ENCODE measurements at regions not wholly inside any gene's neighbourhood (a gene's known extent, or its start where the extent isn't known, plus 50 kb on each side); places are given as distances from the start of the nearest gene placed in this dataset.

DNA sequence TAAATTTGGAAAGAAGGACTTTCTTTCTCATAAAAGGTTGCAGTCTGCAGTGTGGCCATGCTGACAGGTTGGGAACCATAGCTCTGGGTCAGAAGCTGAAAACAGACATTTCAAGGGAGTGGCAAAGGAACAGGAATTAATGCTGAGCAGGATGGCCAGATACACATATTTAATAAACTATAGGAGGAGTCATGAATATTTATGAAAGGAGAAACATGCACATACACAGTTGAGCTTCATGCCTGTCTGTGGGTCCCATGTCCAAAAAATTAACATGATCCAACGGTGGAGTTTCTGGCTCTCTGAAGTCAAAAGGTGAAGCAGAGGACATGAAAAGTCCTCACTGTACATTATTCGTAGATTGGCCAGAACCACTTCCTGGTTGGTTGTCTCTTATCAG is 2556.0 kb downstream of the PCDH9 start:
- ATAC-seq (ENCODE audit: low FRiP score) (no peak), DNase-seq (ENCODE audit: low spot score) (no peak)
- TF ChIP-seq, protein P1, sequence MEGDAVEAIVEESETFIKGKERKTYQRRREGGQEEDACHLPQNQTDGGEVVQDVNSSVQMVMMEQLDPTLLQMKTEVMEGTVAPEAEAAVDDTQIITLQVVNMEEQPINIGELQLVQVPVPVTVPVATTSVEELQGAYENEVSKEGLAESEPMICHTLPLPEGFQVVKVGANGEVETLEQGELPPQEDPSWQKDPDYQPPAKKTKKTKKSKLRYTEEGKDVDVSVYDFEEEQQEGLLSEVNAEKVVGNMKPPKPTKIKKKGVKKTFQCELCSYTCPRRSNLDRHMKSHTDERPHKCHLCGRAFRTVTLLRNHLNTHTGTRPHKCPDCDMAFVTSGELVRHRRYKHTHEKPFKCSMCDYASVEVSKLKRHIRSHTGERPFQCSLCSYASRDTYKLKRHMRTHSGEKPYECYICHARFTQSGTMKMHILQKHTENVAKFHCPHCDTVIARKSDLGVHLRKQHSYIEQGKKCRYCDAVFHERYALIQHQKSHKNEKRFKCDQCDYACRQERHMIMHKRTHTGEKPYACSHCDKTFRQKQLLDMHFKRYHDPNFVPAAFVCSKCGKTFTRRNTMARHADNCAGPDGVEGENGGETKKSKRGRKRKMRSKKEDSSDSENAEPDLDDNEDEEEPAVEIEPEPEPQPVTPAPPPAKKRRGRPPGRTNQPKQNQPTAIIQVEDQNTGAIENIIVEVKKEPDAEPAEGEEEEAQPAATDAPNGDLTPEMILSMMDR (IDR thresholded peaks at IDR 0.05): no peak

DNA sequence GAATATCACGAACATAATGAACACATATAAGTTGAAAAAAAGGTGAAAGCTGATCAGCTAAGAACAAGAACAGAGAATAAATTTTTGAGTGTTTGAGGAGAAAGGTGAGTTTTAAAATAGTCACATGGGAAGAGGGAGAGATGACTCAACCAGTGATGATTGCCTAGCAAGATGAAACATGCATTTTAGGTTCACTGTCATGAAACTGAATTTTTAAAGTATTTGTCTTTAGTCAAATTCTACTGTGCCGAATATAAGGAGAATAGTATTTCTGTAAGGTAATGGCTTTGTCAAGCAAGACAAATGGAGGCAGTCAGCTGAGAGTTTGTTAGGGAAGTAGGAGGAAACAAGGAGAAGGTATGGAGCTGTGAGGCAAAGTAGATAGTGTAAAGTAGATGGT is 2557.4 kb downstream of the PCDH9 start:
- TF ChIP-seq, protein P1 (IDR thresholded peaks at IDR 0.05): no peak
- ATAC-seq (ENCODE audit: low FRiP score) (no peak), DNase-seq (ENCODE audit: low spot score) (no peak)

DNA sequence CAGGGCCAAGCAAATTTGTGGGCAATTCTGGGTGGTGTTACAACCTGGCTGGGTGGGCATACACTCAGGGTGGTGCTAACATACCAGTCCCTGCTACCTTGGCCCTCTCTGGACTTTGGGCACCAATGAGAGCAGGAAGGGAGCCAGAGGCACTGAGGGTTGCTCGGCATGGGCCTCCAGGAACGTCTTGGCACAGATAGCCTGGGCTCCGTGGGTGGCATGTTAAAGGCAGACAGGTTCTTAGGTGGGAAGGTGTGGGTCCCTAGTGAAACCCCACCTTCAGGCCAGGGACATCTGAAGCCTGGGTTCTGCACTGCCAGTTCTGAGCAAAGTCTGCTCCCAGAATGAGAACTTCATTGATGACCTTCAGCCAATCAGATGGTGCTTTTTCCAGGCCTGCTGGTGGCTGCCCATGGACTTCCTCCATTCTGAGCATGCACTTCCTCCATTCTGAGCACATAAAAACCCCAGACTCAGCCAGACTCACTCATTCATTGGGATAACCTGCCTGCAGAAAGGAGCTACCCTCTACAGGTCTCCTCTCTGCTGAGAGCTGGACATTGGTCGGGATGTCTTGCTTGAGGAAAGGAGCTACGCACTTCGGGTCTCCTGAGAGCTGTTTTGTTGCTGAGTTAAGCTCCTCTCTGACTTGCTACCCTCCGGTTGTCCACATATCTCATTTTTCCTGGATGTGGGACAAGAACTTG is 2567.1 kb downstream of the PCDH9 start:
- TF ChIP-seq, protein P1 (IDR thresholded peaks at IDR 0.05): no peak
- ATAC-seq (ENCODE audit: low FRiP score) (no peak), DNase-seq (ENCODE audit: low spot score) (no peak)

DNA sequence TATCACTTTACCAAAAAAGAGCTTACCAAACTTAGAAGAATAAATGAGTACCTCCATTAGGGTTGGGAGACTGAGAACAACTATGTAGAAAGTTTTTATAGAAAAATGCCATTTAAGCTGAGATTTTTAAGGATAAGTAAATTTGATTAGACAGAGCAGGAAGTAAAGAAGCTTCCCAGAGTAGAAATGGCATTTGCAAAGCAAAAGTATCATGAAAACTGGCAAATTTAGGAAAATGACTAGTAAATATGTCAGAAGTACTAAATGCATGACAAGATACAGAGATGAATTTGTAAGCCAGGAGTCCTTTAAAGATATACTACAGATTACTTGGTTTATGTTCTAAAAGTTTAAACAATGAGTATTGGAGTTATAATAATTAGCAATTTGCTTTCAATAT is 2581.8 kb downstream of the PCDH9 start:
- DNase-seq (ENCODE audit: low spot score) (no peak), ATAC-seq (ENCODE audit: low FRiP score) (no peak)
- TF ChIP-seq, protein P1 (IDR thresholded peaks at IDR 0.05): no peak

DNA sequence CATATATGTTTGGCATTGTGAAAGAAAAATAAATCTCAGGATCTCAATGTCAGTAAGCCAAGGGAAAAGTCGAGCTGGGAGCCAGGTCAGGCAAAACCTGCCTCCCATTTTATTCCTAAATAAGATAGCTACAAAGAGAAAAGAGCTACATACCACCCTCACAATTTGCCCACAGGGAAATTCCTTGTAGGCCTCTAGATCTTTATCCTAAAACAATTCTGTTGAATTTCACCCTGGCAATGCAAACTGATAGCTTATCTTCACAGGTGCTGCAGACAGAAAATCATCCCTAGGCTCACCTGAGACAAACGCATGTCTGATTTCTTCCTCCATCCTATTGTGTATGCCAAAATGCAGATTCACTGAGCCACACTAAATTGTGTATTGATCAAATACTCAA is 2587.1 kb downstream of the PCDH9 start:
- no peak for ATAC-seq (ENCODE audit: low FRiP score)
- no peak for DNase-seq (ENCODE audit: low spot score)
- TF ChIP-seq, protein P1 (IDR thresholded peaks at IDR 0.05): no peak

DNA sequence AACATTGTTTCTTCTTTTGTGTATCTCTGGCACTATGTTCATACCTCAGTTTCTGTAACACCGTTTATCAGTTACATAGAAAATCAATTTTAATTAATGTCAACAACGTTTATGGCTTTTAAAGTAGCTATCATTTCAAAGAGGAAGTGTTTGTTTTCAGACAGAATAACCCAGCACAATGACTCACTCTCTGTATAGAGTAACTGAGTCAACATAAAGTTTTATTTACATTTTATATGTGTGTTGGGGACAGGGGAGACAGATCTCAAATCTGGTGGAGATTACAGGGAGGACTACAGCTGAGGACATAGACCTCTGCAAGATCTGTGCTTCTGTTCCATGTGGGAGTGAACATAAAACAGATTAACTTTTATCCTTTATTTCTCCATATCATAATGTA is 2590.1 kb downstream of the PCDH9 start:
- DNase-seq (ENCODE audit: low spot score) (no peak), ATAC-seq (ENCODE audit: low FRiP score) (no peak)
- TF ChIP-seq, protein P1 (IDR thresholded peaks at IDR 0.05): no peak

DNA sequence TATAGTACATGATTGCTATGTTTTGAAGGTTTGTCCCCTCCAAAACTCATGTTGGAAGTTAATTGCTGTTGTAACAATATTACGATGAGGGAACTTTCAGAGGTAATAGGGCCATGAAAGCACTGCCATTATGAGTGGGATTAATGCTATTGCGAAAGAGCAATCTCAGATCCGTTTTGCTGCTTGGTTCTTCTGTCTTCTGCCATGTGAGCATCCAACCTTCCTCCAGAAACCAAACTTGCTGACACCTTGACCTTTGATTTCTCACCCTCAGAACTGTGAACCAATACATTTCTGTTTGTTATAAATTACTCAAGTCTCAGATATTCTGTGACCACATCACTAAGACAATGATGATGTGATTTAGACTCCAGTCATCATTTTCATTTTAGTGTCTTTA is 2590.9 kb downstream of the PCDH9 start:
- TF ChIP-seq, protein P1 (IDR thresholded peaks at IDR 0.05): no peak
- DNase-seq (ENCODE audit: low spot score): no peak
- ATAC-seq (ENCODE audit: low FRiP score): no peak

Data from omental fat pad (tissue), 3 donors.